WTC11 (cell line): ENCODE measurements at regions not wholly inside any gene's neighbourhood (a gene's known extent, or its start where the extent isn't known, plus 50 kb on each side); places are given as distances from the start of the nearest gene placed in this dataset.

Source experiments
- ATAC-seq: fragments of 200-7000 bp; cut with Tn5 transposase; 2 replicates; pipeline ENCODE4 v1.10.0; 2021; ENCODE audit warnings: mild to moderate bottlenecking, moderate library complexity
- CTCF ChIA-PET: fragments of 300-600 bp; sonication (Branson Sonifier 250); formaldehyde crosslinking; loops from one replicate; lab custom pipeline; 2021; ENCODE audit warnings: antibody characterized with exemption; lab: Charles Lee
- POLR2A ChIA-PET: fragments of 350-600 bp; sonication (Branson Sonifier 250); formaldehyde crosslinking; loops from one replicate; lab custom pipeline; 2021; ENCODE audit warnings: antibody characterized with exemption; lab: Charles Lee
- DNase-seq: peaks from one replicate; pipeline ENCODE4 v3.0.0; 2021; ENCODE audit warnings: low spot score
- H3K27ac Mint-ChIP-seq: 2 replicates; pipeline ENCODE4 v1.8.0; 2021; ENCODE audit warnings: mixed read lengths
- H3K27me3 Mint-ChIP-seq: 2 replicates; pipeline ENCODE4 v1.8.0; 2021; ENCODE audit warnings: low read depth, mild to moderate bottlenecking, moderate library complexity, mixed read lengths
- H3K36me3 Mint-ChIP-seq: 2 replicates; pipeline ENCODE4 v1.8.0; 2021; ENCODE audit warnings: mixed read lengths
- H3K4me1 Mint-ChIP-seq: 2 replicates; pipeline ENCODE4 v1.8.0; 2022; ENCODE audit warnings: mixed read lengths
- H3K4me3 Mint-ChIP-seq: 2 replicates; pipeline ENCODE4 v1.8.0; 2021; ENCODE audit warnings: mild to moderate bottlenecking, moderate library complexity, mixed read lengths
- H3K9me3 Mint-ChIP-seq: 2 replicates; pipeline ENCODE4 v1.8.0; 2021; ENCODE audit warnings: mixed read lengths
- CREB1 ChIP-seq: sonication (generic); formaldehyde crosslinking; IDR thresholded peaks from 2 replicates; pipeline ENCODE4 v1.8.0; 2023; ENCODE audit warnings: mild to moderate bottlenecking, missing genetic modification reagents
- MYBL2 ChIP-seq: sonication (generic); formaldehyde crosslinking; IDR thresholded peaks from 2 replicates; pipeline ENCODE4 v1.8.1; 2023; ENCODE audit warnings: mild to moderate bottlenecking, moderate library complexity, missing genetic modification reagents
- NFATC4 ChIP-seq: fragments of 250-450 bp; sonication (Bioruptor Pico); IDR thresholded peaks from 2 replicates; pipeline ENCODE4 v1.9.0; 2021; ENCODE audit warnings: mild to moderate bottlenecking
- NFE2L1 ChIP-seq: sonication (generic); formaldehyde crosslinking; IDR thresholded peaks from 2 replicates; pipeline ENCODE4 v1.8.1; 2023; ENCODE audit warnings: missing genetic modification reagents
- NR2C2 ChIP-seq: sonication (generic); formaldehyde crosslinking; IDR thresholded peaks from 2 replicates; pipeline ENCODE4 v1.8.0; 2022; ENCODE audit warnings: mild to moderate bottlenecking, missing genetic modification reagents
- OVOL2 ChIP-seq: fragments of 250-450 bp; sonication (Bioruptor Pico); IDR thresholded peaks from 2 replicates; pipeline ENCODE4 v1.9.0; 2021; ENCODE audit warnings: mild to moderate bottlenecking, borderline replicate concordance
- RORB ChIP-seq: fragments of 250-450 bp; sonication (Bioruptor Pico); IDR thresholded peaks from 2 replicates; pipeline ENCODE4 v1.9.0; 2021; ENCODE audit warnings: mild to moderate bottlenecking
- SMAD4 ChIP-seq: sonication (generic); formaldehyde crosslinking; IDR thresholded peaks from 2 replicates; pipeline ENCODE4 v1.8.0; 2022; ENCODE audit warnings: mild to moderate bottlenecking, missing genetic modification reagents
- SOX15 ChIP-seq: fragments of 250-450 bp; sonication (Bioruptor Pico); IDR thresholded peaks from 2 replicates; pipeline ENCODE4 v1.9.0; 2021; ENCODE audit warnings: mild to moderate bottlenecking
- ZBTB21 ChIP-seq: sonication (generic); formaldehyde crosslinking; IDR thresholded peaks from 2 replicates; pipeline ENCODE4 v1.8.1; 2023; ENCODE audit warnings: mild to moderate bottlenecking, missing genetic modification reagents, borderline replicate concordance
- ZNF121 ChIP-seq: sonication (generic); formaldehyde crosslinking; IDR thresholded peaks from 2 replicates; pipeline ENCODE4 v1.8.0; 2023; ENCODE audit warnings: missing genetic modification reagents
- TF ChIP-seq, protein P1 (sequence below): sonication (generic); formaldehyde crosslinking; IDR thresholded peaks from 2 replicates; pipeline ENCODE4 v1.8.1; 2022; ENCODE audit warnings: mild to moderate bottlenecking, moderate library complexity, missing genetic modification reagents
- TF ChIP-seq, protein P2 (sequence below): sonication (generic); formaldehyde crosslinking; IDR thresholded peaks from 2 replicates; pipeline ENCODE4 v1.8.0; 2023; ENCODE audit warnings: mild to moderate bottlenecking, missing genetic modification reagents
- TF ChIP-seq, protein P3 (sequence below): sonication (generic); formaldehyde crosslinking; IDR thresholded peaks from 2 replicates; pipeline ENCODE4 v1.8.0; 2023; ENCODE audit warnings: missing genetic modification reagents, mild to moderate bottlenecking, borderline replicate concordance
- TF ChIP-seq, protein P4 (sequence below): fragments of 250-450 bp; sonication (Bioruptor Pico); IDR thresholded peaks from 2 replicates; pipeline ENCODE4 v1.9.0; 2021; ENCODE audit warnings: mild to moderate bottlenecking
- TF ChIP-seq, protein P5 (sequence below): sonication (generic); formaldehyde crosslinking; IDR thresholded peaks from 2 replicates; pipeline ENCODE4 v1.8.0; 2022; ENCODE audit warnings: mild to moderate bottlenecking, missing genetic modification reagents
- TF ChIP-seq, protein P6 (sequence below): sonication (generic); formaldehyde crosslinking; IDR thresholded peaks from 2 replicates; pipeline ENCODE4 v1.8.1; 2023; ENCODE audit warnings: mild to moderate bottlenecking, missing genetic modification reagents
- TF ChIP-seq, protein P7 (sequence below): fragments of 200-600 bp; IDR thresholded peaks from 2 replicates; pipeline ENCODE4 v1.8.0; 2022; ENCODE audit warnings: antibody characterized with exemption
- TF ChIP-seq, protein P8 (sequence below): sonication (generic); formaldehyde crosslinking; IDR thresholded peaks from 2 replicates; pipeline ENCODE4 v1.8.1; 2023; ENCODE audit warnings: mild to moderate bottlenecking, missing genetic modification reagents, moderate library complexity
- TF ChIP-seq, protein P9 (sequence below): sonication (generic); formaldehyde crosslinking; IDR thresholded peaks from 2 replicates; pipeline ENCODE4 v1.8.0; 2022; ENCODE audit warnings: mild to moderate bottlenecking, missing genetic modification reagents

DNA sequence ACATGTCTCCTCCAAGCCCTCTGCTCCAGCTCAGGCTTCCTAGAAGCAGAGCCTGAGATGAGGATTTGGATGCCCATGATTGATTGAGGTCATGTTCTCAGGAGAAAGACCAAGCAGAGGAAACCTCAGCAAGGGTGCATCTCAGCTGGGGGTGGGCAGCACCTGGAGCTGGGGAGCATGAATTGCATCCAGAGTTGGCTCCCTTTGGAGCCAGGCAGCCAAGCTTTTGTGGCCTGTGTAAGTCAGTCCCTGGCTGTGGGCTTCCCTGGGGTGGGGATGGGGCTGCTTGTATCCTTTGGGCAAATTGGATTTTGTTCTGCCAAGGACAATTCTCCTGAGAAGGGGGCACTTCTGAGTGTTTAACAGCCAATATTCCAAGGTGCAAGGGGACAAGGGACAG lies 91.5 kb upstream of the WASF3 start:
- no peak overlapping the region for H3K27ac Mint-ChIP-seq
- TF ChIP-seq, protein P1, sequence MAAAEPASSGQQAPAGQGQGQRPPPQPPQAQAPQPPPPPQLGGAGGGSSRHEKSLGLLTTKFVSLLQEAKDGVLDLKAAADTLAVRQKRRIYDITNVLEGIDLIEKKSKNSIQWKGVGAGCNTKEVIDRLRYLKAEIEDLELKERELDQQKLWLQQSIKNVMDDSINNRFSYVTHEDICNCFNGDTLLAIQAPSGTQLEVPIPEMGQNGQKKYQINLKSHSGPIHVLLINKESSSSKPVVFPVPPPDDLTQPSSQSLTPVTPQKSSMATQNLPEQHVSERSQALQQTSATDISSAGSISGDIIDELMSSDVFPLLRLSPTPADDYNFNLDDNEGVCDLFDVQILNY (CRISPR knock-in tag), result no peak
- TF ChIP-seq, protein P2, sequence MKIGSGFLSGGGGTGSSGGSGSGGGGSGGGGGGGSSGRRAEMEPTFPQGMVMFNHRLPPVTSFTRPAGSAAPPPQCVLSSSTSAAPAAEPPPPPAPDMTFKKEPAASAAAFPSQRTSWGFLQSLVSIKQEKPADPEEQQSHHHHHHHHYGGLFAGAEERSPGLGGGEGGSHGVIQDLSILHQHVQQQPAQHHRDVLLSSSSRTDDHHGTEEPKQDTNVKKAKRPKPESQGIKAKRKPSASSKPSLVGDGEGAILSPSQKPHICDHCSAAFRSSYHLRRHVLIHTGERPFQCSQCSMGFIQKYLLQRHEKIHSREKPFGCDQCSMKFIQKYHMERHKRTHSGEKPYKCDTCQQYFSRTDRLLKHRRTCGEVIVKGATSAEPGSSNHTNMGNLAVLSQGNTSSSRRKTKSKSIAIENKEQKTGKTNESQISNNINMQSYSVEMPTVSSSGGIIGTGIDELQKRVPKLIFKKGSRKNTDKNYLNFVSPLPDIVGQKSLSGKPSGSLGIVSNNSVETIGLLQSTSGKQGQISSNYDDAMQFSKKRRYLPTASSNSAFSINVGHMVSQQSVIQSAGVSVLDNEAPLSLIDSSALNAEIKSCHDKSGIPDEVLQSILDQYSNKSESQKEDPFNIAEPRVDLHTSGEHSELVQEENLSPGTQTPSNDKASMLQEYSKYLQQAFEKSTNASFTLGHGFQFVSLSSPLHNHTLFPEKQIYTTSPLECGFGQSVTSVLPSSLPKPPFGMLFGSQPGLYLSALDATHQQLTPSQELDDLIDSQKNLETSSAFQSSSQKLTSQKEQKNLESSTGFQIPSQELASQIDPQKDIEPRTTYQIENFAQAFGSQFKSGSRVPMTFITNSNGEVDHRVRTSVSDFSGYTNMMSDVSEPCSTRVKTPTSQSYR (CRISPR knock-in tag), result no peak
- TF ChIP-seq, protein P3, sequence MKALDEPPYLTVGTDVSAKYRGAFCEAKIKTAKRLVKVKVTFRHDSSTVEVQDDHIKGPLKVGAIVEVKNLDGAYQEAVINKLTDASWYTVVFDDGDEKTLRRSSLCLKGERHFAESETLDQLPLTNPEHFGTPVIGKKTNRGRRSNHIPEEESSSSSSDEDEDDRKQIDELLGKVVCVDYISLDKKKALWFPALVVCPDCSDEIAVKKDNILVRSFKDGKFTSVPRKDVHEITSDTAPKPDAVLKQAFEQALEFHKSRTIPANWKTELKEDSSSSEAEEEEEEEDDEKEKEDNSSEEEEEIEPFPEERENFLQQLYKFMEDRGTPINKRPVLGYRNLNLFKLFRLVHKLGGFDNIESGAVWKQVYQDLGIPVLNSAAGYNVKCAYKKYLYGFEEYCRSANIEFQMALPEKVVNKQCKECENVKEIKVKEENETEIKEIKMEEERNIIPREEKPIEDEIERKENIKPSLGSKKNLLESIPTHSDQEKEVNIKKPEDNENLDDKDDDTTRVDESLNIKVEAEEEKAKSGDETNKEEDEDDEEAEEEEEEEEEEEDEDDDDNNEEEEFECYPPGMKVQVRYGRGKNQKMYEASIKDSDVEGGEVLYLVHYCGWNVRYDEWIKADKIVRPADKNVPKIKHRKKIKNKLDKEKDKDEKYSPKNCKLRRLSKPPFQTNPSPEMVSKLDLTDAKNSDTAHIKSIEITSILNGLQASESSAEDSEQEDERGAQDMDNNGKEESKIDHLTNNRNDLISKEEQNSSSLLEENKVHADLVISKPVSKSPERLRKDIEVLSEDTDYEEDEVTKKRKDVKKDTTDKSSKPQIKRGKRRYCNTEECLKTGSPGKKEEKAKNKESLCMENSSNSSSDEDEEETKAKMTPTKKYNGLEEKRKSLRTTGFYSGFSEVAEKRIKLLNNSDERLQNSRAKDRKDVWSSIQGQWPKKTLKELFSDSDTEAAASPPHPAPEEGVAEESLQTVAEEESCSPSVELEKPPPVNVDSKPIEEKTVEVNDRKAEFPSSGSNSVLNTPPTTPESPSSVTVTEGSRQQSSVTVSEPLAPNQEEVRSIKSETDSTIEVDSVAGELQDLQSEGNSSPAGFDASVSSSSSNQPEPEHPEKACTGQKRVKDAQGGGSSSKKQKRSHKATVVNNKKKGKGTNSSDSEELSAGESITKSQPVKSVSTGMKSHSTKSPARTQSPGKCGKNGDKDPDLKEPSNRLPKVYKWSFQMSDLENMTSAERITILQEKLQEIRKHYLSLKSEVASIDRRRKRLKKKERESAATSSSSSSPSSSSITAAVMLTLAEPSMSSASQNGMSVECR (CRISPR knock-in tag), result no peak
- TF ChIP-seq OVOL2 (CRISPR knock-in tag) (no peak), CREB1 (CRISPR knock-in tag) (no peak), NFE2L1 (CRISPR knock-in tag) (no peak), NR2C2 (CRISPR knock-in tag) (no peak), RORB (CRISPR knock-in tag) (no peak), SMAD4 (CRISPR knock-in tag) (no peak), NFATC4 (CRISPR knock-in tag) (no peak), ZBTB21 (CRISPR knock-in tag) (no peak), MYBL2 (CRISPR knock-in tag) (no peak), ZNF121 (CRISPR knock-in tag) (no peak), SOX15 (CRISPR knock-in tag) (no peak)
- TF ChIP-seq, protein P4, sequence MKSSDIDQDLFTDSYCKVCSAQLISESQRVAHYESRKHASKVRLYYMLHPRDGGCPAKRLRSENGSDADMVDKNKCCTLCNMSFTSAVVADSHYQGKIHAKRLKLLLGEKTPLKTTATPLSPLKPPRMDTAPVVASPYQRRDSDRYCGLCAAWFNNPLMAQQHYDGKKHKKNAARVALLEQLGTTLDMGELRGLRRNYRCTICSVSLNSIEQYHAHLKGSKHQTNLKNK (CRISPR knock-in tag), result no peak
- TF ChIP-seq, protein P5, sequence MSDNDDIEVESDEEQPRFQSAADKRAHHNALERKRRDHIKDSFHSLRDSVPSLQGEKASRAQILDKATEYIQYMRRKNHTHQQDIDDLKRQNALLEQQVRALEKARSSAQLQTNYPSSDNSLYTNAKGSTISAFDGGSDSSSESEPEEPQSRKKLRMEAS (CRISPR knock-in tag), result no peak
- TF ChIP-seq, protein P6, sequence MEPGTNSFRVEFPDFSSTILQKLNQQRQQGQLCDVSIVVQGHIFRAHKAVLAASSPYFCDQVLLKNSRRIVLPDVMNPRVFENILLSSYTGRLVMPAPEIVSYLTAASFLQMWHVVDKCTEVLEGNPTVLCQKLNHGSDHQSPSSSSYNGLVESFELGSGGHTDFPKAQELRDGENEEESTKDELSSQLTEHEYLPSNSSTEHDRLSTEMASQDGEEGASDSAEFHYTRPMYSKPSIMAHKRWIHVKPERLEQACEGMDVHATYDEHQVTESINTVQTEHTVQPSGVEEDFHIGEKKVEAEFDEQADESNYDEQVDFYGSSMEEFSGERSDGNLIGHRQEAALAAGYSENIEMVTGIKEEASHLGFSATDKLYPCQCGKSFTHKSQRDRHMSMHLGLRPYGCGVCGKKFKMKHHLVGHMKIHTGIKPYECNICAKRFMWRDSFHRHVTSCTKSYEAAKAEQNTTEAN (CRISPR knock-in tag), result no peak
- TF ChIP-seq, protein P7, sequence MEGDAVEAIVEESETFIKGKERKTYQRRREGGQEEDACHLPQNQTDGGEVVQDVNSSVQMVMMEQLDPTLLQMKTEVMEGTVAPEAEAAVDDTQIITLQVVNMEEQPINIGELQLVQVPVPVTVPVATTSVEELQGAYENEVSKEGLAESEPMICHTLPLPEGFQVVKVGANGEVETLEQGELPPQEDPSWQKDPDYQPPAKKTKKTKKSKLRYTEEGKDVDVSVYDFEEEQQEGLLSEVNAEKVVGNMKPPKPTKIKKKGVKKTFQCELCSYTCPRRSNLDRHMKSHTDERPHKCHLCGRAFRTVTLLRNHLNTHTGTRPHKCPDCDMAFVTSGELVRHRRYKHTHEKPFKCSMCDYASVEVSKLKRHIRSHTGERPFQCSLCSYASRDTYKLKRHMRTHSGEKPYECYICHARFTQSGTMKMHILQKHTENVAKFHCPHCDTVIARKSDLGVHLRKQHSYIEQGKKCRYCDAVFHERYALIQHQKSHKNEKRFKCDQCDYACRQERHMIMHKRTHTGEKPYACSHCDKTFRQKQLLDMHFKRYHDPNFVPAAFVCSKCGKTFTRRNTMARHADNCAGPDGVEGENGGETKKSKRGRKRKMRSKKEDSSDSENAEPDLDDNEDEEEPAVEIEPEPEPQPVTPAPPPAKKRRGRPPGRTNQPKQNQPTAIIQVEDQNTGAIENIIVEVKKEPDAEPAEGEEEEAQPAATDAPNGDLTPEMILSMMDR, result no peak
- TF ChIP-seq, protein P8, sequence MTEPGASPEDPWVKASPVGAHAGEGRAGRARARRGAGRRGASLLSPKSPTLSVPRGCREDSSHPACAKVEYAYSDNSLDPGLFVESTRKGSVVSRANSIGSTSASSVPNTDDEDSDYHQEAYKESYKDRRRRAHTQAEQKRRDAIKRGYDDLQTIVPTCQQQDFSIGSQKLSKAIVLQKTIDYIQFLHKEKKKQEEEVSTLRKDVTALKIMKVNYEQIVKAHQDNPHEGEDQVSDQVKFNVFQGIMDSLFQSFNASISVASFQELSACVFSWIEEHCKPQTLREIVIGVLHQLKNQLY (CRISPR knock-in tag), result no peak
- TF ChIP-seq, protein P9, sequence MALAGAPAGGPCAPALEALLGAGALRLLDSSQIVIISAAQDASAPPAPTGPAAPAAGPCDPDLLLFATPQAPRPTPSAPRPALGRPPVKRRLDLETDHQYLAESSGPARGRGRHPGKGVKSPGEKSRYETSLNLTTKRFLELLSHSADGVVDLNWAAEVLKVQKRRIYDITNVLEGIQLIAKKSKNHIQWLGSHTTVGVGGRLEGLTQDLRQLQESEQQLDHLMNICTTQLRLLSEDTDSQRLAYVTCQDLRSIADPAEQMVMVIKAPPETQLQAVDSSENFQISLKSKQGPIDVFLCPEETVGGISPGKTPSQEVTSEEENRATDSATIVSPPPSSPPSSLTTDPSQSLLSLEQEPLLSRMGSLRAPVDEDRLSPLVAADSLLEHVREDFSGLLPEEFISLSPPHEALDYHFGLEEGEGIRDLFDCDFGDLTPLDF (CRISPR knock-in tag), result no peak
- H3K27me3 Mint-ChIP-seq, result no peaks in the 10 kb centered on the region
- H3K9me3 Mint-ChIP-seq, result peaks cover 3% of the 10 kb centered on the region; the same call in 1 of the 2 replicates
- ATAC-seq (no peak), DNase-seq (no peak)
- ChIA-PET CTCF (no interaction called here), POLR2A (no interaction called here)
- no peak overlapping the region for H3K4me3 Mint-ChIP-seq
- H3K36me3 Mint-ChIP-seq, result no peaks in the 10 kb centered on the region
- H3K4me1 Mint-ChIP-seq, result peaks cover 4% of the 10 kb centered on the region
